HL-60 (cell line): ENCODE measurements at regions not wholly inside any gene's neighbourhood (a gene's known extent, or its start where the extent isn't known, plus 50 kb on each side); places are given as distances from the start of the nearest gene placed in this dataset.

Experiments used
- DNase-seq, 2 experiments: peaks; one replicate each; pipeline ENCODE4 v3.0.0-alpha.2; 2010 to 2020; ENCODE audit warnings: low read depth in 1 of 2, low spot score in 1 of 2
- H3K27ac ChIP-seq: fragments of 250-450 bp; sonication (Bioruptor Pico); replicated peaks from 2 replicates; pipeline ENCODE4 v1.5.1; 2020; ENCODE audit warnings: mild to moderate bottlenecking, moderate library complexity
- H3K27me3 ChIP-seq: fragments of 250-450 bp; sonication (Bioruptor Pico); 2 replicates; pipeline ENCODE4 v1.5.1; 2021; ENCODE audit warnings: mild to moderate bottlenecking, moderate library complexity; ENCODE audit not compliant: insufficient read depth, poor library complexity, severe bottlenecking
- H3K4me3 ChIP-seq: replicated peaks from 2 replicates; pipeline ENCODE4 v1.5.1; 2011; ENCODE audit warnings: mild to moderate bottlenecking, control low read depth, low read length; ENCODE audit not compliant: insufficient read depth
- CTCF ChIP-seq: IDR thresholded peaks from one replicate; pipeline ENCODE4 v1.5.1; 2011; ENCODE audit warnings: low read length, control low read depth, inconsistent platforms; ENCODE audit not compliant: insufficient read depth
- GABPA ChIP-seq: IDR thresholded peaks from 2 replicates; pipeline ENCODE4 v1.6.1; 2012; ENCODE audit warnings: low read depth
- POLR2AphosphoS5 ChIP-seq: IDR thresholded peaks from 2 replicates; pipeline ENCODE4 v1.6.1; 2012; ENCODE audit warnings: low read depth
- SPI1 ChIP-seq: IDR thresholded peaks from 2 replicates; pipeline ENCODE4 v1.6.1; 2012; ENCODE audit warnings: low read depth, mild to moderate bottlenecking, borderline replicate concordance
- TF ChIP-seq, protein P1 (sequence below): IDR thresholded peaks from 2 replicates; pipeline ENCODE4 v1.6.1; 2012; ENCODE audit warnings: low read depth; ENCODE audit not compliant: insufficient replicate concordance

GRCh38 chr9:1604942-1605560 is 410.1 kb upstream of the SMARCA2 start:
- TF ChIP-seq, protein P1, sequence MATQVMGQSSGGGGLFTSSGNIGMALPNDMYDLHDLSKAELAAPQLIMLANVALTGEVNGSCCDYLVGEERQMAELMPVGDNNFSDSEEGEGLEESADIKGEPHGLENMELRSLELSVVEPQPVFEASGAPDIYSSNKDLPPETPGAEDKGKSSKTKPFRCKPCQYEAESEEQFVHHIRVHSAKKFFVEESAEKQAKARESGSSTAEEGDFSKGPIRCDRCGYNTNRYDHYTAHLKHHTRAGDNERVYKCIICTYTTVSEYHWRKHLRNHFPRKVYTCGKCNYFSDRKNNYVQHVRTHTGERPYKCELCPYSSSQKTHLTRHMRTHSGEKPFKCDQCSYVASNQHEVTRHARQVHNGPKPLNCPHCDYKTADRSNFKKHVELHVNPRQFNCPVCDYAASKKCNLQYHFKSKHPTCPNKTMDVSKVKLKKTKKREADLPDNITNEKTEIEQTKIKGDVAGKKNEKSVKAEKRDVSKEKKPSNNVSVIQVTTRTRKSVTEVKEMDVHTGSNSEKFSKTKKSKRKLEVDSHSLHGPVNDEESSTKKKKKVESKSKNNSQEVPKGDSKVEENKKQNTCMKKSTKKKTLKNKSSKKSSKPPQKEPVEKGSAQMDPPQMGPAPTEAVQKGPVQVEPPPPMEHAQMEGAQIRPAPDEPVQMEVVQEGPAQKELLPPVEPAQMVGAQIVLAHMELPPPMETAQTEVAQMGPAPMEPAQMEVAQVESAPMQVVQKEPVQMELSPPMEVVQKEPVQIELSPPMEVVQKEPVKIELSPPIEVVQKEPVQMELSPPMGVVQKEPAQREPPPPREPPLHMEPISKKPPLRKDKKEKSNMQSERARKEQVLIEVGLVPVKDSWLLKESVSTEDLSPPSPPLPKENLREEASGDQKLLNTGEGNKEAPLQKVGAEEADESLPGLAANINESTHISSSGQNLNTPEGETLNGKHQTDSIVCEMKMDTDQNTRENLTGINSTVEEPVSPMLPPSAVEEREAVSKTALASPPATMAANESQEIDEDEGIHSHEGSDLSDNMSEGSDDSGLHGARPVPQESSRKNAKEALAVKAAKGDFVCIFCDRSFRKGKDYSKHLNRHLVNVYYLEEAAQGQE = no peak
- TF ChIP-seq CTCF (peak; percentile 15), POLR2AphosphoS5 (no peak), GABPA (no peak), SPI1 (no peak)
- Histone ChIP-seq H3K27ac (no peak overlapping the region), H3K27me3 (no peaks in the 10 kb centered on the region), H3K4me3 (no peak overlapping the region)
- no peak for DNase-seq

GRCh38 chr9:1606253-1606652 is 408.9 kb upstream of the SMARCA2 start:
- TF ChIP-seq SPI1 (peak; percentile 66; the same call in 1 of the 2 replicates), POLR2AphosphoS5 (no peak), GABPA (0 out of 2 replicates have a peak, but pooled peaks have one; percentile 26)
- TF ChIP-seq, protein P1 = no peak

GRCh38 chr9:1612886-1613285 is 402.3 kb upstream of the SMARCA2 start:
- Histone ChIP-seq H3K27me3 (peaks cover 2% of the 10 kb centered on the region), H3K4me3 (no peak overlapping the region), H3K27ac (no peak overlapping the region)
- TF ChIP-seq POLR2AphosphoS5 (no peak), SPI1 (no peak)
- DNase-seq = no peak

More at GRCh38 chr9:1606253-1606652, 408.9 kb upstream of the SMARCA2 start:
- Histone ChIP-seq H3K27ac (no peak overlapping the region), H3K27me3 (no peaks in the 10 kb centered on the region), H3K4me3 (no peak overlapping the region)
- DNase-seq = peak in 1 of 2 experiments; percentile 27

- TF ChIP-seq GABPA (no peak), SPI1 (no peak), POLR2AphosphoS5 (no peak), CTCF (no peak)
- TF ChIP-seq, protein P1 = no peak
- H3K27ac ChIP-seq = no peak overlapping the region
- no peak overlapping the region for H3K4me3 ChIP-seq
- DNase-seq = no peak
- H3K27me3 ChIP-seq = peaks cover 2% of the 10 kb centered on the region
These were observed 397.7 kb upstream of the SMARCA2 start for GRCh38 chr9:1617419-1617818.
